Ovary (tissue), 7 donors: ENCODE measurements at regions not wholly inside any gene's neighbourhood (a gene's known extent, or its start where the extent isn't known, plus 50 kb on each side); places are given as distances from the start of the nearest gene placed in this dataset.
A peak's percentile ranks its signal among the peaks of the same experiment; 100 is the strongest.

Source experiments
- DNase-seq, 5 donors: peaks; one replicate each; pipeline ENCODE4 v3.0.0-alpha.2; 2019 to 2020
- H3K27ac ChIP-seq, 2 donors: fragments of 200-600 bp; one replicate each; pipeline versions ENCODE4 v1.5.1 to v1.8.0; 2019 to 2022
- H3K27me3 ChIP-seq: fragments of 200-600 bp; one replicate; pipeline ENCODE4 v1.8.0; 2022
- H3K36me3 ChIP-seq: fragments of 200-600 bp; sonication (generic); one replicate; pipeline ENCODE4 v1.5.1; 2019
- H3K4me1 ChIP-seq: one replicate; pipeline ENCODE4 v1.8.1; 2013; ENCODE audit warnings: mild to moderate bottlenecking, moderate library complexity; ENCODE audit not compliant: insufficient read depth
- H3K4me3 ChIP-seq: fragments of 200-600 bp; sonication (generic); one replicate; pipeline ENCODE4 v1.5.1; 2017
- H3K9me3 ChIP-seq, 2 donors: fragments of 200-600 bp in 1 of 2; sonication (generic) in 1 of 2; one replicate each; pipeline versions ENCODE4 v1.5.1 to v1.8.1; 2013 to 2019; ENCODE audit warnings: mild to moderate bottlenecking in 1 of 2, moderate library complexity in 1 of 2
- EP300 ChIP-seq: sonication (generic); formaldehyde crosslinking; IDR thresholded peaks from one replicate; pipeline ENCODE4 v1.6.1; 2017; ENCODE audit warnings: antibody characterized with exemption
- POLR2A ChIP-seq: fragments of 450-650 bp; IDR thresholded peaks from one replicate; pipeline ENCODE4 v1.6.1; 2017; ENCODE audit warnings: antibody characterized with exemption, mild to moderate bottlenecking, moderate library complexity
- WGBS, 3 donors: extraction: QIAGEN DNeasy Blood & Tissue Kit in 1 of 3; methylation state at CpG; one replicate each; pipeline versions ENCODE4 v1.1.5 to v1.1.7; 2013 to 2017; 5-methylcytosine and 5-hydroxymethylcytosine counted together
- intact Hi-C, 4 donors: fragments of 100-400 bp; cut with DNase I; formaldehyde crosslinking; loops; one replicate each; pipeline versions ENCODE4 v1.11.0 to v1.15.1; 2022 to 2023
- TF ChIP-seq, protein P1 (sequence below), 3 donors: fragments of 450-650 bp in 2 of 3; fragments of 200-600 bp in 1 of 3; IDR thresholded peaks; one replicate each; pipeline versions ENCODE4 v1.5.1 to v1.8.0; 2016 to 2022; ENCODE audit warnings: antibody characterized with exemption in 3 of 3, mild to moderate bottlenecking in 1 of 3
- donor health status: DM: no; HTN: no; CAD: no; lungs with moderate emphysema.
- donor health status: DM: no; HTN: no; CAD: no.
- donor health status: Bipolar disorder and iron deficiency.
- donor health status: DM: no; HTN: no; CAD: no.
- donor health status: DM: yes; HTN: yes; CAD: no.

DNA sequence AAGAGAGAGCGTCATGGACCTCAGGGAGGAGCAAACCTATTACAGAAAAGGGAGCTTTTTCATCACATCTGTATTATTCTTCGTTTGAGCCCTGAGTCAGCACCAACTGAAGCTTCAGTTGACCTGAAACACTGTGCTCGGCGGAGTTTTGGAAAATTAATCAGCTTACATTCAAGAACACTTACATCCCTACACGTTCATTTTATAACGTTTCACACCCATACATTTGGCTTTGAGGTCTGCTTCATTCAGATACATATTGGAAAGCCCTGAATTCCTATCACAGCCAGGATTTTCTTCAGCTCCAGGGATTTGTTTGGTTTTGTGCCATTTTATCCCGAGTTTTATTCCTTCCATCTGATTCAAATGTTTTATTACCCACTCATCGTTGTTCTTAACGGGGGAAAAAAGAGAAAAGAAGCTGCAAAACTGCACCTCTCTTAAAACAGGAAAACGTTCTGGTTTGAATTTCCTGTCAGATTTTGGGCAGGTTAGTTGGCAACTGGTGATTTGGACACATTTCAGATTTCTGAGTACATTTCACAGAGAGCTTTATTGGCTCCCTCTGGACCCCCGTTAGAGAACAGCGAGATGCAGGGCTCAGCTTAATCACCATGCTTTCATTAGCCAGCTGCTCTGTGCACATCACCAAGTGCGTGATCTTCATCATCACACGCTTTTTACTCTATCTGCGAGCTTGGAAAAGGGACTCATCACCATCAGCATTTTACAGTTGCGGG lies 88.8 kb downstream of the CDC42EP3 start:
- 53 to 76% (median 56%) methylated on average over 16 of the region's 16 CpGs for WGBS, 3 donors
- Histone ChIP-seq H3K36me3 (no peaks in the 10 kb centered on the region), H3K27me3 (no peaks in the 10 kb centered on the region), H3K27ac (no peak overlapping the region), H3K4me1 (peaks cover 16% of the 10 kb centered on the region), H3K4me3 (no peak overlapping the region), H3K9me3 (no peaks in the 10 kb centered on the region)
- intact Hi-C loops = no loop called here
- DNase-seq = no peak
- no peak for TF ChIP-seq POLR2A
- TF ChIP-seq, protein P1, sequence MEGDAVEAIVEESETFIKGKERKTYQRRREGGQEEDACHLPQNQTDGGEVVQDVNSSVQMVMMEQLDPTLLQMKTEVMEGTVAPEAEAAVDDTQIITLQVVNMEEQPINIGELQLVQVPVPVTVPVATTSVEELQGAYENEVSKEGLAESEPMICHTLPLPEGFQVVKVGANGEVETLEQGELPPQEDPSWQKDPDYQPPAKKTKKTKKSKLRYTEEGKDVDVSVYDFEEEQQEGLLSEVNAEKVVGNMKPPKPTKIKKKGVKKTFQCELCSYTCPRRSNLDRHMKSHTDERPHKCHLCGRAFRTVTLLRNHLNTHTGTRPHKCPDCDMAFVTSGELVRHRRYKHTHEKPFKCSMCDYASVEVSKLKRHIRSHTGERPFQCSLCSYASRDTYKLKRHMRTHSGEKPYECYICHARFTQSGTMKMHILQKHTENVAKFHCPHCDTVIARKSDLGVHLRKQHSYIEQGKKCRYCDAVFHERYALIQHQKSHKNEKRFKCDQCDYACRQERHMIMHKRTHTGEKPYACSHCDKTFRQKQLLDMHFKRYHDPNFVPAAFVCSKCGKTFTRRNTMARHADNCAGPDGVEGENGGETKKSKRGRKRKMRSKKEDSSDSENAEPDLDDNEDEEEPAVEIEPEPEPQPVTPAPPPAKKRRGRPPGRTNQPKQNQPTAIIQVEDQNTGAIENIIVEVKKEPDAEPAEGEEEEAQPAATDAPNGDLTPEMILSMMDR (IDR thresholded peaks at IDR 0.05) = no peak

GRCh38 chr2:37583402-37583801 lies 88.0 kb downstream of the CDC42EP3 start:
- TF ChIP-seq EP300 (no peak), POLR2A (no peak)
- TF ChIP-seq, protein P1 (IDR thresholded peaks at IDR 0.05) = no peak
- Histone ChIP-seq H3K4me3 (no peak overlapping the region), H3K9me3 (no peaks in the 10 kb centered on the region), H3K27me3 (no peaks in the 10 kb centered on the region), H3K27ac (no peak overlapping the region), H3K36me3 (no peaks in the 10 kb centered on the region), H3K4me1 (peaks cover 16% of the 10 kb centered on the region)
- WGBS, 3 donors = 78 to 87% (median 83%) methylated on average over 3 of the region's 3 CpGs
- no peak for DNase-seq
- intact Hi-C loops = no loop called here

GRCh38 chr2:37583867-37584266 lies 87.6 kb downstream of the CDC42EP3 start:
- DNase-seq = no peak
- Histone ChIP-seq H3K27ac (no peak overlapping the region), H3K4me1 (peaks cover 16% of the 10 kb centered on the region), H3K9me3 (no peaks in the 10 kb centered on the region), H3K4me3 (no peak overlapping the region), H3K36me3 (no peaks in the 10 kb centered on the region), H3K27me3 (no peaks in the 10 kb centered on the region)
- 52 to 72% (median 55%) methylated on average over 2 of the region's 2 CpGs for WGBS, 3 donors
- TF ChIP-seq POLR2A (no peak), EP300 (no peak)
- TF ChIP-seq, protein P1 (IDR thresholded peaks at IDR 0.05) = no peak
- intact Hi-C loops = no loop called here

- Histone ChIP-seq H3K27ac (no peak overlapping the region), H3K4me1 (peaks cover 19% of the 10 kb centered on the region)
Measured at GRCh38 chr2:37585295-37585908, 86.0 kb downstream of the CDC42EP3 start.

More at GRCh38 chr2:37585295-37585908, 86.0 kb downstream of the CDC42EP3 start:
- peak; percentile 30 to 56 (median 49) for DNase-seq
- TF ChIP-seq POLR2A = no peak
- TF ChIP-seq, protein P1 (IDR thresholded peaks at IDR 0.05) = no peak
- no peak for TF ChIP-seq EP300
- Histone ChIP-seq H3K36me3 (no peaks in the 10 kb centered on the region), H3K4me3 (no peak overlapping the region), H3K27me3 (no peaks in the 10 kb centered on the region), H3K9me3 (no peaks in the 10 kb centered on the region)
- intact Hi-C loops = no loop called here
- WGBS, 3 donors = 45 to 57% (median 46%) methylated on average over 5 of the region's 5 CpGs
